ENCODE measurements at regions not wholly inside any gene's neighbourhood (a gene's known extent, or its start where the extent isn't known, plus 50 kb on each side); places are given as distances from the start of the nearest gene placed in this dataset.

DNA sequence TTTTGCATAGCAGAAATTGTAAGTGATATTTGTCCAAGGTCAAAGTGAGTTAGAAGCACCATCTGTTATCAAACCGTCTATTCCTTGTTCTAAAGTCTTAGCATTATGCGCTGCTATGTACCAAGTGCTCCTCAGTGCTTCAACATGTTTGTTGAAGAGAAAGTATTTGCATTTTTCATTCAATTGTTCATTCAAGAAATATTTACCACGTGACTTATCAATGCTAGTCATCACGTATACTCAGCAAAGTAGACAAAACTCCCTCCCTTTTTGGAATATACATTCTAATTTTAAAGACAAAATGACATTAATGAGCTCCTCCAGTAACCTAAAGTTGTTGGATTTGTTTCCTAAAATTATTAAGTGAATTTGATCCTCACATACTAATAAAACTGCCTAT, 388.0 kb upstream of the CDH8 start:
- Mint-ChIP-seq H3K4me3 (ENCODE audit: unreplicated experiment) (no peak overlapping the region), H3K9me3 (ENCODE audit: unreplicated experiment) (peaks cover 29% of the 10 kb centered on the region), H3K4me1 (ENCODE audit: unreplicated experiment) (no peaks in the 10 kb centered on the region), H3K27ac (ENCODE audit: unreplicated experiment) (no peak overlapping the region), H3K27me3 (ENCODE audit: unreplicated experiment) (no peaks in the 10 kb centered on the region), H3K36me3 (ENCODE audit: unreplicated experiment) (no peaks in the 10 kb centered on the region)
- no peak for TF ChIP-seq CTCF (IDR thresholded peaks at IDR 0.05)
- DNase-seq (ENCODE audit: extremely low spot score, unreplicated experiment), result no peak

DNA sequence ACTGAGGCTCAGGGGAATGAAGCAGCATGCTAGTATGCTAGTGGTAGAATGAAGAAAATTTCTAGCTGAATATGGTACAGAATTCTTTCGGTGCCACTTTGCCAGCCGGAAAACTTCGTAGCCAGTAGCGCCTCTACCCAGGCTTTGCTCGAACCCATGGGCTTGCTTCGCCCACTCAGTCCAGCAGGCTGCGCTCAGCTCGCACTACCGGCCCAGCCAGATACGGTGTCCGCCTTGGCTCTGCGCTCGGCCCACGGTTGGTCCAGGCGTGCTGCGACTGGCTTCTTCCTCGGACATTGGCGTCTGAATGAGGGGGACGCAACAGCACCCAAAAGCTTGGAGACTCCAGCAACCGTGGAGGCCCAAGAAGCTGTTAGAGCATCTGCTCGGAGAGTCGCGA, 372.5 kb upstream of the CDH8 start:
- Mint-ChIP-seq H3K4me3 (ENCODE audit: unreplicated experiment) (no peak overlapping the region), H3K4me1 (ENCODE audit: unreplicated experiment) (no peaks in the 10 kb centered on the region), H3K27ac (ENCODE audit: unreplicated experiment) (no peak overlapping the region), H3K9me3 (ENCODE audit: unreplicated experiment) (peaks cover 21% of the 10 kb centered on the region), H3K36me3 (ENCODE audit: unreplicated experiment) (no peaks in the 10 kb centered on the region), H3K27me3 (ENCODE audit: unreplicated experiment) (no peaks in the 10 kb centered on the region)
- no peak for DNase-seq (ENCODE audit: extremely low spot score, unreplicated experiment)
- no peak for TF ChIP-seq CTCF (IDR thresholded peaks at IDR 0.05)

DNA sequence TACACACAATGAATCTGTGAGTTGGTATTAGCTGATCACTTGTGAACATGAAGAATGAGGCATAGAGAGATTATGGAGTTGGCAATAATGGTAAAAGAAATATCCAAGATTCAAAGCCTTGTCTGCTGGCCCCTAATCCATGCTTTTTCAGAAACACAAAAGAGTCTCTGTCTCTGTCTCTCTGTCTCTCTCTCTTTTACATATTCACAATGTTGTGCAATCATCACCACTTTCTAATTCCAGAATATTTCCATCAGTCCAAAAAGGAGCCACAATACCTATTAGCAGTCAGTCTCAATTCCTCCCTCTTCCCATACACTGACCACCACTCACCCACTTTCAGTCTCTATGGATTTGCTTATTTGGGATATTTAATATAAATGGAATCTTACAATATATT, 370.1 kb upstream of the CDH8 start:
- Mint-ChIP-seq H3K9me3 (ENCODE audit: unreplicated experiment) (peaks cover 9% of the 10 kb centered on the region), H3K36me3 (ENCODE audit: unreplicated experiment) (no peaks in the 10 kb centered on the region), H3K4me3 (ENCODE audit: unreplicated experiment) (no peak overlapping the region), H3K27ac (ENCODE audit: unreplicated experiment) (no peak overlapping the region), H3K27me3 (ENCODE audit: unreplicated experiment) (no peaks in the 10 kb centered on the region), H3K4me1 (ENCODE audit: unreplicated experiment) (no peaks in the 10 kb centered on the region)
- no peak for DNase-seq (ENCODE audit: extremely low spot score, unreplicated experiment)
- TF ChIP-seq CTCF (IDR thresholded peaks at IDR 0.05), result no peak

GRCh38 chr16:62404842-62405611, 368.8 kb upstream of the CDH8 start:
- H3K27ac Mint-ChIP-seq (ENCODE audit: unreplicated experiment), result no peak overlapping the region
- H3K36me3 Mint-ChIP-seq (ENCODE audit: unreplicated experiment), result no peaks in the 10 kb centered on the region
- no peaks in the 10 kb centered on the region for H3K27me3 Mint-ChIP-seq (ENCODE audit: unreplicated experiment)
- no peak overlapping the region for H3K4me3 Mint-ChIP-seq (ENCODE audit: unreplicated experiment)
- no peak for TF ChIP-seq CTCF (IDR thresholded peaks at IDR 0.05)
- H3K9me3 Mint-ChIP-seq (ENCODE audit: unreplicated experiment), result peaks cover 5% of the 10 kb centered on the region
- no peaks in the 10 kb centered on the region for H3K4me1 Mint-ChIP-seq (ENCODE audit: unreplicated experiment)
- DNase-seq (ENCODE audit: extremely low spot score, unreplicated experiment), result no peak

DNA sequence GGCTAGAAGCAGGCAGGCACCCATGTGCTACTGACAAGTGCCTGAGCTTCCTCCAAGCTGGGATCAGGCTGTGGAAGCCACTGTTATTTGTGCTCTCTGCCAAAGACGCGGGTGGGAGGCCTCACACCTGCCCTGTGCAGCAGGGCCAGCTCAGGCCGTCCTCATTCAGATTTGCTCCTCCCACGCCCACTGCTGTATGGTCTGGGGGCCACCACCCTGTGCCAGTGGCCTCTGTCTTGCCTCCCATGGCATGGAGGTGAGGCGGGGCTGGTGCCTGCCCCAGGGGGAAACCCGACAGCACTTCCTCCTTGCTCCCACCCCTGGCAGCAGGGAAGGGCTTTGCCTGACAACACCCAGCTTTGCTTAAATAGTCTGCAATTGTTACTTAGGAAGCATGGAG, 356.5 kb upstream of the CDH8 start:
- no peak for DNase-seq (ENCODE audit: extremely low spot score, unreplicated experiment)
- H3K9me3 Mint-ChIP-seq (ENCODE audit: unreplicated experiment), result peaks cover 15% of the 10 kb centered on the region
- no peak overlapping the region for H3K27ac Mint-ChIP-seq (ENCODE audit: unreplicated experiment)
- H3K4me3 Mint-ChIP-seq (ENCODE audit: unreplicated experiment), result no peak overlapping the region
- H3K4me1 Mint-ChIP-seq (ENCODE audit: unreplicated experiment), result no peaks in the 10 kb centered on the region
- TF ChIP-seq CTCF (IDR thresholded peaks at IDR 0.05), result no peak
- H3K27me3 Mint-ChIP-seq (ENCODE audit: unreplicated experiment), result no peaks in the 10 kb centered on the region
- no peaks in the 10 kb centered on the region for H3K36me3 Mint-ChIP-seq (ENCODE audit: unreplicated experiment)
